Heart right ventricle (tissue), 16 donors: ENCODE measurements at regions not wholly inside any gene's neighbourhood (a gene's known extent, or its start where the extent isn't known, plus 50 kb on each side); places are given as distances from the start of the nearest gene placed in this dataset.

Experiments
- ATAC-seq, 8 donors: fragments of 200-7000 bp; cut with Tn5 transposase; one replicate each; pipeline ENCODE4 v1.9.1; 2020; ENCODE audit warnings: mild to moderate bottlenecking in 8 of 8, moderate library complexity in 8 of 8, moderate number of reproducible peaks in 1 of 8
- DNase-seq, 2 donors: peaks; one replicate each; pipeline ENCODE4 v3.0.0-alpha.2; 2020
- H3K27ac ChIP-seq, 10 donors: fragments of 200-600 bp; sonication (generic) in 2 of 10; one replicate each; pipeline versions ENCODE4 v1.5.0 to v1.8.0; 2020 to 2022; ENCODE audit warnings: mild to moderate bottlenecking in 3 of 10
- H3K27me3 ChIP-seq, 7 donors: fragments of 200-600 bp; one replicate each; pipeline ENCODE4 v1.8.0; 2021 to 2022; ENCODE audit warnings: mild to moderate bottlenecking in 2 of 7
- H3K36me3 ChIP-seq, 9 donors: fragments of 200-600 bp; sonication (generic) in 1 of 9; one replicate each; pipeline versions ENCODE4 v1.5.0 to v1.8.0; 2020 to 2022; ENCODE audit warnings: mild to moderate bottlenecking in 2 of 9
- H3K4me1 ChIP-seq, 9 donors: fragments of 200-600 bp; sonication (generic) in 1 of 9; one replicate each; pipeline versions ENCODE4 v1.5.0 to v1.8.0; 2020 to 2022; ENCODE audit warnings: mild to moderate bottlenecking in 4 of 9
- H3K4me3 ChIP-seq, 10 donors: fragments of 200-600 bp; sonication (generic) in 2 of 10; one replicate each; pipeline versions ENCODE4 v1.5.0 to v1.8.0; 2020 to 2022; ENCODE audit warnings: mild to moderate bottlenecking in 7 of 10, moderate library complexity in 2 of 10
- H3K9me3 ChIP-seq, 11 donors: fragments of 200-600 bp in 10 of 11; sonication (generic) in 2 of 11; one replicate each; pipeline versions ENCODE4 v1.5.0 to v1.8.0; 2013 to 2022; ENCODE audit warnings: mild to moderate bottlenecking in 2 of 11, control low read depth in 1 of 11, moderate library complexity in 1 of 11
- WGBS, 2 donors: extraction: QIAGEN DNeasy Blood & Tissue Kit; methylation state at CpG; one replicate each; pipeline ENCODE4 v1.1.7; 2013; ENCODE audit warnings: inconsistent platforms in 1 of 2; 5-methylcytosine and 5-hydroxymethylcytosine counted together
- intact Hi-C, 10 donors: fragments of 100-400 bp; cut with DNase I; formaldehyde crosslinking; loops; one replicate each; pipeline versions ENCODE4 v1.11.1 to v1.14.2; 2022
- TF ChIP-seq, protein P1 (sequence below), 9 donors: fragments of 200-600 bp; sonication (generic) in 2 of 9; IDR thresholded peaks; one replicate each; pipeline versions ENCODE4 v1.5.0 to v1.8.0; 2021 to 2022; ENCODE audit warnings: antibody characterized with exemption in 9 of 9, mild to moderate bottlenecking in 5 of 9, moderate library complexity in 1 of 9
- donor health status: Arrhythmogenic right ventricular cardiomyopathy.
- donor health status: ischemic (EF 13 %, LVEDD 7.1; RV severe dilation, severe dysfunction).
- donor health status: healthy with polysubstance abuse.
- donor health status: DM: no; HTN: yes; CAD: no.
- donor health status: DM: no; HTN: no; CAD: no.
- donor health status: ischemic (EF 25% LVEDD 6.9; RV normal size, moderate dysfunction).
- donor health status: ischemic (EF 25% LVEDD 5.7; RV mildly dilated, moderate dysfunction).
- donor health status: healthy.
- donor health status: DM: yes; HTN: yes; CAD: no.
- donor health status: Ischemic cardiomyopathy.
- donor health status: ischemic (EF 35%, LVEDD 5.7; RV mildly dilated, moderate dysfunction).
- donor health status: nonischemic (EF 11% LVEDD 7.7; RV severe dilation, severe dysfunction).
- donor health status: DM: yes; HTN: yes; CAD: no.
- donor health status: PGD.
- donor health status: ischemic (EF 29% LVEDD 5.4; RV normal size, mild dysfunction).
- donor health status: nonischemic (EF 23%, LVEDD 6.1; RV moderate dilation, normal function).

DNA sequence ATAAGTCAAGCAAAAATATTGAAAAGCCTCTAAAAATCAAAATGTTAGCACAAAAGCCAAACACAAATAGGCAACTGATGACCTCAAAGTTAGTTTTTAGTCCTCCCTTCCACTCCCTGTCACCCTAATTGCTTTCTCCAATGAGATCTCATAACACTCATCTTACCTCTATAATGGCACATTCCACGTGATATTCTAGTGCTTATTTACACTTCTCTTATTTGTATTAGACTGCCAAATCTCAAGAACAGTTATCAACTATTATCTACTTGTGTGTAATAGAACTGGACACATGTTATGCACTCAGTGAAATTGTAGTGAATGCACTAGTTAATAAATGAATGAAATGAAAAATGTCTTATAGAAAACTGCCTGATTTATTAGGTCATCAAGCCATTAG is 55.5 kb upstream of the AVPR1A start:
- DNase-seq = no peak

More for the DNA sequence above, 55.5 kb upstream of the AVPR1A start:
- no peak for ATAC-seq
- Histone ChIP-seq H3K4me1 (peaks cover 0 to 10% (median 0%) of the 10 kb centered on the region in 9 donors), H3K27ac (no peak overlapping the region), H3K36me3 (no peaks in the 10 kb centered on the region), H3K27me3 (no peaks in the 10 kb centered on the region), H3K4me3 (no peak overlapping the region), H3K9me3 (no peaks in the 10 kb centered on the region)
- intact Hi-C loops = no loop called here
- WGBS, 2 donors = 50% methylated on average over 1 of the region's 1 CpG
- TF ChIP-seq, protein P1, sequence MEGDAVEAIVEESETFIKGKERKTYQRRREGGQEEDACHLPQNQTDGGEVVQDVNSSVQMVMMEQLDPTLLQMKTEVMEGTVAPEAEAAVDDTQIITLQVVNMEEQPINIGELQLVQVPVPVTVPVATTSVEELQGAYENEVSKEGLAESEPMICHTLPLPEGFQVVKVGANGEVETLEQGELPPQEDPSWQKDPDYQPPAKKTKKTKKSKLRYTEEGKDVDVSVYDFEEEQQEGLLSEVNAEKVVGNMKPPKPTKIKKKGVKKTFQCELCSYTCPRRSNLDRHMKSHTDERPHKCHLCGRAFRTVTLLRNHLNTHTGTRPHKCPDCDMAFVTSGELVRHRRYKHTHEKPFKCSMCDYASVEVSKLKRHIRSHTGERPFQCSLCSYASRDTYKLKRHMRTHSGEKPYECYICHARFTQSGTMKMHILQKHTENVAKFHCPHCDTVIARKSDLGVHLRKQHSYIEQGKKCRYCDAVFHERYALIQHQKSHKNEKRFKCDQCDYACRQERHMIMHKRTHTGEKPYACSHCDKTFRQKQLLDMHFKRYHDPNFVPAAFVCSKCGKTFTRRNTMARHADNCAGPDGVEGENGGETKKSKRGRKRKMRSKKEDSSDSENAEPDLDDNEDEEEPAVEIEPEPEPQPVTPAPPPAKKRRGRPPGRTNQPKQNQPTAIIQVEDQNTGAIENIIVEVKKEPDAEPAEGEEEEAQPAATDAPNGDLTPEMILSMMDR (IDR thresholded peaks at IDR 0.05) = no peak
